Ishikawa (cell line): ENCODE measurements at regions not wholly inside any gene's neighbourhood (a gene's known extent, or its start where the extent isn't known, plus 50 kb on each side); places are given as distances from the start of the nearest gene placed in this dataset.

Source experiments
- CEBPB ChIP-seq: IDR thresholded peaks from 2 replicates; pipeline ENCODE4 v1.6.1; 2012
- CREB1 ChIP-seq: IDR thresholded peaks from 2 replicates; pipeline ENCODE4 v1.6.1; 2012; ENCODE audit warnings: low read depth
- EGR1 ChIP-seq: IDR thresholded peaks from 2 replicates; pipeline ENCODE4 v1.6.1; 2012
- EP300 ChIP-seq: IDR thresholded peaks from 2 replicates; pipeline ENCODE4 v1.6.1; 2012; ENCODE audit warnings: borderline replicate concordance
- FOXM1 ChIP-seq: IDR thresholded peaks from 2 replicates; pipeline ENCODE4 v1.6.1; 2012; ENCODE audit warnings: low read depth, borderline replicate concordance
- MAX ChIP-seq: IDR thresholded peaks from 2 replicates; pipeline ENCODE4 v1.6.1; 2012
- NFIC ChIP-seq: IDR thresholded peaks from 2 replicates; pipeline ENCODE4 v1.6.1; 2012
- RAD21 ChIP-seq: IDR thresholded peaks from 2 replicates; pipeline ENCODE4 v1.6.1; 2012; ENCODE audit warnings: low read depth
- REST ChIP-seq: IDR thresholded peaks from 2 replicates; pipeline ENCODE4 v1.6.1; 2012; ENCODE audit warnings: low read depth, mild to moderate bottlenecking
- TAF1 ChIP-seq: IDR thresholded peaks from 2 replicates; pipeline ENCODE4 v1.6.1; 2012; ENCODE audit warnings: low read depth, mild to moderate bottlenecking
- TCF12 ChIP-seq: IDR thresholded peaks from 2 replicates; pipeline ENCODE4 v1.6.1; 2012; ENCODE audit warnings: low read depth
- TEAD4 ChIP-seq: IDR thresholded peaks from 2 replicates; pipeline ENCODE4 v1.6.1; 2012
- USF1 ChIP-seq: IDR thresholded peaks from 2 replicates; pipeline ENCODE4 v1.6.1; 2012
- YY1 ChIP-seq: IDR thresholded peaks from 2 replicates; pipeline ENCODE4 v1.6.1; 2012; ENCODE audit warnings: low read depth
- ZBTB7A ChIP-seq: IDR thresholded peaks from 2 replicates; pipeline ENCODE4 v1.6.1; 2012; ENCODE audit warnings: low read depth

- TF ChIP-seq TEAD4 (no peak), FOXM1 (no peak), MAX (no peak), TAF1 (no peak), USF1 (no peak), TCF12 (no peak), YY1 (no peak), NFIC (no peak), REST (no peak), CREB1 (no peak), RAD21 (no peak), EP300 (no peak), CEBPB (no peak), EGR1 (no peak), ZBTB7A (no peak)
Measured at GRCh38 chr2:189318761-189319160, 122.5 kb upstream of the WDR75 start.

- TF ChIP-seq EGR1 (no peak), NFIC (peak; percentile 30; the same call in 1 of the 2 replicates)
Measured at GRCh38 chr2:189327879-189328847, 113.1 kb upstream of the WDR75 start.

- TF ChIP-seq REST (no peak), TCF12 (no peak), ZBTB7A (no peak), EP300 (no peak), EGR1 (no peak), RAD21 (no peak), MAX (no peak), CREB1 (no peak), CEBPB (no peak), NFIC (no peak), TEAD4 (no peak), YY1 (no peak), FOXM1 (no peak), TAF1 (no peak), USF1 (no peak)
Measured at GRCh38 chr2:189328848-189329245, 112.4 kb upstream of the WDR75 start.

- no peak for TF ChIP-seq USF1
Measured at GRCh38 chr2:189336276-189336975, 104.8 kb upstream of the WDR75 start.

- TF ChIP-seq TCF12 (no peak), RAD21 (no peak), CEBPB (no peak), FOXM1 (no peak), NFIC (no peak), REST (no peak), CREB1 (no peak), USF1 (no peak), EP300 (no peak)
Measured at GRCh38 chr2:189337656-189338055, 103.6 kb upstream of the WDR75 start.
